Astrocyte (in vitro differentiated cells and primary cell): ENCODE measurements at regions not wholly inside any gene's neighbourhood (a gene's known extent, or its start where the extent isn't known, plus 50 kb on each side); places are given as distances from the start of the nearest gene placed in this dataset.

Source experiments
- CTCF ChIP-seq: IDR thresholded peaks from 2 replicates; pipeline ENCODE4 v1.5.1; 2011; ENCODE audit warnings: low read depth, mild to moderate bottlenecking, inconsistent platforms, low read length, moderate library complexity; ENCODE audit not compliant: insufficient read depth
- EZH2 ChIP-seq: IDR thresholded peaks from 2 replicates; pipeline ENCODE4 v1.6.1; 2012; ENCODE audit warnings: mild to moderate bottlenecking, low read length, inconsistent platforms; ENCODE audit not compliant: insufficient read depth

GRCh38 chr3:193836918-193837317 lies 243.9 kb downstream of the OPA1 start:
- TF ChIP-seq CTCF (no peak), EZH2 (no peak)
